ENCODE measurements at regions not wholly inside any gene's neighbourhood (a gene's known extent, or its start where the extent isn't known, plus 50 kb on each side); places are given as distances from the start of the nearest gene placed in this dataset.

DNA sequence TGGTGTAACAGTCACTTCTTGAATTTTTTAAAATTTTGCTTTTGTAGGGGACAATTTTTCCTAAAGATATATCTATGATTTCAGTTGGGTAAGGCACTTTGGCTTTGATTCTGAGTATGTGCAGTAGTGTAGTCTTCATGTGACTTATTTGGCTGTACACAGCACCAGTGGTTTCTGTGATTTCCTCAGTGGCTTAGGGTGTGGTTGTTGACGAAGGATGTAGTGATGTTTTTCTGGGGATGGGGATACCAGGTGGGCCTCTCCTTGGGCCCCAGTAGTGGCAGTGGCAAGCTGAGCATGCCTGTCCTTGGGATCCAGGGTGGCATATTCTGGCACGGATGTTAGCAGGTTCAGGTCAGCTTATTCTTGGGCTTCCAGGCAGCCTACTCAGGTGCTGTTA is 364.9 kb upstream of the CADM1 start:
- H3K9me3 ChIP-seq = no peaks in the 10 kb centered on the region
- H3K36me3 ChIP-seq = no peaks in the 10 kb centered on the region
- no peak for TF ChIP-seq POLR2A (IDR thresholded peaks at IDR 0.05)
- TF ChIP-seq, protein P1, sequence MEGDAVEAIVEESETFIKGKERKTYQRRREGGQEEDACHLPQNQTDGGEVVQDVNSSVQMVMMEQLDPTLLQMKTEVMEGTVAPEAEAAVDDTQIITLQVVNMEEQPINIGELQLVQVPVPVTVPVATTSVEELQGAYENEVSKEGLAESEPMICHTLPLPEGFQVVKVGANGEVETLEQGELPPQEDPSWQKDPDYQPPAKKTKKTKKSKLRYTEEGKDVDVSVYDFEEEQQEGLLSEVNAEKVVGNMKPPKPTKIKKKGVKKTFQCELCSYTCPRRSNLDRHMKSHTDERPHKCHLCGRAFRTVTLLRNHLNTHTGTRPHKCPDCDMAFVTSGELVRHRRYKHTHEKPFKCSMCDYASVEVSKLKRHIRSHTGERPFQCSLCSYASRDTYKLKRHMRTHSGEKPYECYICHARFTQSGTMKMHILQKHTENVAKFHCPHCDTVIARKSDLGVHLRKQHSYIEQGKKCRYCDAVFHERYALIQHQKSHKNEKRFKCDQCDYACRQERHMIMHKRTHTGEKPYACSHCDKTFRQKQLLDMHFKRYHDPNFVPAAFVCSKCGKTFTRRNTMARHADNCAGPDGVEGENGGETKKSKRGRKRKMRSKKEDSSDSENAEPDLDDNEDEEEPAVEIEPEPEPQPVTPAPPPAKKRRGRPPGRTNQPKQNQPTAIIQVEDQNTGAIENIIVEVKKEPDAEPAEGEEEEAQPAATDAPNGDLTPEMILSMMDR (IDR thresholded peaks at IDR 0.05) = no peak
- DNase-seq = no peak
- no peaks in the 10 kb centered on the region for H3K4me1 ChIP-seq
- no peaks in the 10 kb centered on the region for H3K27me3 ChIP-seq
- no peak overlapping the region for H3K27ac ChIP-seq
- no peak overlapping the region for H3K4me3 ChIP-seq

GRCh38 chr11:115860246-115860645 is 356.0 kb upstream of the CADM1 start:
- H3K4me3 ChIP-seq = no peak overlapping the region
- H3K4me1 ChIP-seq = no peaks in the 10 kb centered on the region
- no peaks in the 10 kb centered on the region for H3K36me3 ChIP-seq
- DNase-seq = no peak
- H3K27me3 ChIP-seq = no peaks in the 10 kb centered on the region
- no peak overlapping the region for H3K27ac ChIP-seq
- H3K9me3 ChIP-seq = peaks cover 0 to 5% (median 0%) of the 10 kb centered on the region in 4 donors
- TF ChIP-seq POLR2A (IDR thresholded peaks at IDR 0.05) = no peak
- TF ChIP-seq, protein P1 (IDR thresholded peaks at IDR 0.05) = no peak

DNA sequence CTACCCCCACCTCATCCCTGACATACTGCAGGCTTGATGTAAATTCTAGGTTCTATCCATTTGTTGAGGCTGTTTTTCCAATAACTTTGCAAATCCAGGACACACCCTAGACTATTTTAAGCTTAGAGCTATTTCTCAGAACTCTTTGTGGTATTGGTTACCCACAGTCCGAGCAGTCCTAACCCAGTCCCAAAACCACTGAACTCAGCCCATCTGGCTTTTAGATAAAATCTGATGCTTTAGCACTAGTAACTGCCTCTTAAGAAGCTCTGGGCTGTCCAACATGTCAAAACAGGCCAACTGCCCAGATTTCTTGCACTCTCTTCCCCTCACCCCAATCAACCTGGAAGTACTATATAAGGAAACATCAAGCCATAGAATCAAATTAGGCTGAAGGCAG is 344.4 kb upstream of the CADM1 start:
- no peaks in the 10 kb centered on the region for H3K36me3 ChIP-seq
- H3K9me3 ChIP-seq = no peaks in the 10 kb centered on the region

GRCh38 chr11:115848080-115848479 is 343.9 kb upstream of the CADM1 start:
- TF ChIP-seq, protein P1 (IDR thresholded peaks at IDR 0.05) = no peak
- TF ChIP-seq POLR2A (IDR thresholded peaks at IDR 0.05) = no peak
- Histone ChIP-seq H3K36me3 (no peaks in the 10 kb centered on the region), H3K4me3 (no peak overlapping the region), H3K4me1 (peaks cover 0 to 5% (median 0%) of the 10 kb centered on the region in 4 donors), H3K9me3 (no peaks in the 10 kb centered on the region), H3K27me3 (no peaks in the 10 kb centered on the region), H3K27ac (no peak overlapping the region)
- DNase-seq = no peak

More for the DNA sequence above, 344.4 kb upstream of the CADM1 start:
- no peak for DNase-seq
- Histone ChIP-seq H3K4me3 (no peak overlapping the region), H3K27me3 (no peaks in the 10 kb centered on the region), H3K4me1 (peaks cover 0 to 5% (median 0%) of the 10 kb centered on the region in 4 donors), H3K27ac (no peak overlapping the region)
- TF ChIP-seq, protein P1 (IDR thresholded peaks at IDR 0.05) = no peak
- no peak for TF ChIP-seq POLR2A (IDR thresholded peaks at IDR 0.05)

GRCh38 chr11:115845872-115846271 is 341.7 kb upstream of the CADM1 start:
- TF ChIP-seq POLR2A (IDR thresholded peaks at IDR 0.05) = no peak
- TF ChIP-seq, protein P1 (IDR thresholded peaks at IDR 0.05) = no peak
- Histone ChIP-seq H3K4me1 (peaks cover 0 to 11% (median 0%) of the 10 kb centered on the region in 4 donors), H3K9me3 (no peaks in the 10 kb centered on the region), H3K27me3 (no peaks in the 10 kb centered on the region), H3K27ac (no peak overlapping the region), H3K4me3 (no peak overlapping the region), H3K36me3 (no peaks in the 10 kb centered on the region)
- no peak for DNase-seq

- Histone ChIP-seq H3K27ac (no peak overlapping the region), H3K9me3 (no peaks in the 10 kb centered on the region)
Measured at GRCh38 chr11:115843685-115844084, 339.5 kb upstream of the CADM1 start.

More at GRCh38 chr11:115843685-115844084, 339.5 kb upstream of the CADM1 start:
- TF ChIP-seq, protein P1 (IDR thresholded peaks at IDR 0.05) = no peak
- no peak for TF ChIP-seq POLR2A (IDR thresholded peaks at IDR 0.05)
- Histone ChIP-seq H3K27me3 (no peaks in the 10 kb centered on the region), H3K4me3 (no peak overlapping the region), H3K4me1 (peaks cover 0 to 11% (median 0%) of the 10 kb centered on the region in 4 donors), H3K36me3 (no peaks in the 10 kb centered on the region)
- DNase-seq = no peak
